ENCODE measurements at regions not wholly inside any gene's neighbourhood (a gene's known extent, or its start where the extent isn't known, plus 50 kb on each side); places are given as distances from the start of the nearest gene placed in this dataset.

GRCh38 chr16:61182391-61182790 lies 853.8 kb downstream of the CDH8 start:
- no peak for TF ChIP-seq CTCF (IDR thresholded peaks at IDR 0.05)
- TF ChIP-seq POLR2AphosphoS5 (IDR thresholded peaks at IDR 0.05), result no peak
- no peak for TF ChIP-seq POLR2A (IDR thresholded peaks at IDR 0.05)
